Right lung (tissue), 2 donors: ENCODE measurements at regions not wholly inside any gene's neighbourhood (a gene's known extent, or its start where the extent isn't known, plus 50 kb on each side); places are given as distances from the start of the nearest gene placed in this dataset.
"Not testable (repeated sequence)": the region's sequence is repeated elsewhere in the genome, so short reads cannot be mapped to it uniquely, and the experiment has no call there.

Source experiments
- DNase-seq, 2 donors: peaks; one replicate each; pipeline ENCODE4 v3.0.0-alpha.2; 2013

DNA sequence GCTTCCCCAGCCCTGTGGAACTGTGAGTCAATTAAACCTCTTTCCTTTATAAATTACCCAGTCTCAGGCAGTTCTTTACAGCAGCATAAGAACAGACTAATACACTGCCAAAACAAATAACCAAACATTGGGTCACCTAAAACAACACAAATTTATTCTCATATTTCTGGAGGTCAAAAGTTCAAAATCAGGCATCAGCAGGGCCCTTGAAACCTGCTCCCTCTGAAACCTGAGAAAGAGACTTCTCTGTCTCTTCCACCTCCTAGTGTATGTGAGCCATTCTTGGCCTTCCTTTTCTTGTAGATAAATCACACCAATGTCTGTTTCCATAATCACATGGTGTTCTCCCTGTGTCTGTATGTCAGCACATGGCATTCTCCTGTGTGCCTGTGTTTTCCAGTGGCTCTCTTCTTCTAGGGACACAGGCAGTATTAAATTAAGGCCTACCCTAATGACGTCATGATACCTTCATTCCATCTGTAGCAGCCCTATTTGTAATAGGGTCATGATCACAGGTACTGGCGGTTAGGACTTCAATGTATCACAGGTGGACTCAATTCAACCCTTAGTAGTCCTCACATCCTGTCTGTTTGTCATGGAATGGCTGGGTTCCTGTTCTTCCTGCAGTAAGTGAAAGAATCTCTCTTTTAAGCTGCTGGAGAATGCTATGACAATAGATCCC, 147.3 kb upstream of the CLNK start:
- no peak for DNase-seq

DNA sequence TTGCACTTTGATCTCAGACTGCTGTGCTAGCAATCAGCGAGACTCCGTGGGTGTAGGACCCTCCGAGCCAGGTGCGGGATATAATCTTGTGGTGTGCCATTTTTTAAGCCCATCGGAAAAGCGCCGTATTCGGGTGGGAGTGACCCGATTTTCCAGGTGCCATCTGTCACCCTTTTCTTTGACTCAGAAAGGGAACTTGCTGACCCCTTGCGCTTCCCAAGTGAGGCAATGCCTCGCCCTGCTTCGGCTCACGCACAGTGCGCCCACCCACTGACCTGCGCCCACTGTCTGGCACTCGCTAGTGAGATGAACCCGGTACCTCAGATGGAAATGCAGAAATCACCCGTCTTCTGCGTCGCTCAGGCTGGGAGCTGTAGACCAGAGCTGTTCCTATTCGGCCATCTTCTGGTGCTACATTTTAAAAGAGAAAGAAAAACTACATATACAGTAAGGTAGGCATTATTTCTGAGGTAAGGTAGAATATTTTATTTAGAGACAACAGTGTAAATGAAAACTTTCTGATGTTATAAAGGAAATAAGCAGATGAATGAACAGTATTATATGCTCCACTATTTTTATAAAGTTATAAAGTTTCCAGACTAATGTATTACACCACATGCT, 144.5 kb upstream of the CLNK start:
- DNase-seq = not testable (repeated sequence)

DNA sequence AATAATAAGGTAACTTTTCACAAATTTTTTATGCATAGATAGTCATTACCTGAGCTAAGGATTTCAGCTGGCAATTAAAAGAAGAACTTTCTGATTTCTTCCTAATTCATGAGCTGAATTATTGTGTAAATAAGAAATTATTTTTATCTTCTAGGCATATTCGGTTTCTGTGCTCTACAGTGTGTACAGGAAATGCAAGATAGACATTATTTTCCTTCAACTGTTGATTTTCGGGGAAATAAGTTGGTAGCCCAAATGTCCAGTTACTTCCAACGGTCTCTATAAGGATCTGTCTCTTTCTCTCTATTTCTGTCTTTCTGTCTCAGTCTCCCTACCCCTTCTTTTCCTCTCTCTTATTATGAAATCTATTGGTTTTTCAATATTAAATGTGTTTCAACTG, 137.3 kb upstream of the CLNK start:
- no peak for DNase-seq

DNA sequence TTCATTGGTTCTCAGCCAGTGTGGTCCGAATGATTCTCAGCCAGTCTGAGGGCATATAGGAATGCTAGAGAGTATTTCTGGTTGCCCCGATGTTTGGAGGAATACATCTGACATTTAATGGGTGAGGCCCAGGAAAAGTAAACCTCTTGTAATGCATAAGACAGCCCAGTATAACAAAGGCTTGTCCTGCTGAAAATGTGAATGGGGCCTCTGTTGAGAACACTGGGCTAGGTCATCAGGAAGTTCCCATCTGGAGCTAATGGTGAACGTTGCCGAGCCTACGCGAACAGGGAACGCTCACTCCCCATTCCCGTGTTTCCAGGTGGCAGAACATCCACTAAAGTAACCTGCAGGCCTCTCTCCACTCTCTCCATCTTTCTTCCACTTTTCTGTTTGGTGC, 132.0 kb upstream of the CLNK start:
- no peak for DNase-seq

DNA sequence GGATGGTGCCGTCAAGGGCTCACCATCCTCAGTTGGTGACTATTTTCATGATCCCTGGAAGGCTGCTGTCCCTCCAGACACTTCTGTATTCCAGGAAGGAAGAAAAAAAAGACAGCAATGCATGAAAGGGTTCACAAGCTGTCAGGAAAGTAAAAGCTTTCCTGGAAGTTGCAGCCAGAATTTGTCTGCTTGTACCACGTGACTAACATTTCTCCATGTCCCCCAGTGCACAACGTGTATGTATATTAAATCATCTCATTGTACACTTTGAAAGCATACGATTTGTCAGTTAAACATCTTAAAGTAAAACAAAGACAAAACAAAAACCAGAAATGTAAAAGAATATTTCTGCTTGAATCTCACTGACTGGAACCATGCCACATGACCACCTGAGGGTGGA, 127.4 kb upstream of the CLNK start:
- no peak for DNase-seq

DNA sequence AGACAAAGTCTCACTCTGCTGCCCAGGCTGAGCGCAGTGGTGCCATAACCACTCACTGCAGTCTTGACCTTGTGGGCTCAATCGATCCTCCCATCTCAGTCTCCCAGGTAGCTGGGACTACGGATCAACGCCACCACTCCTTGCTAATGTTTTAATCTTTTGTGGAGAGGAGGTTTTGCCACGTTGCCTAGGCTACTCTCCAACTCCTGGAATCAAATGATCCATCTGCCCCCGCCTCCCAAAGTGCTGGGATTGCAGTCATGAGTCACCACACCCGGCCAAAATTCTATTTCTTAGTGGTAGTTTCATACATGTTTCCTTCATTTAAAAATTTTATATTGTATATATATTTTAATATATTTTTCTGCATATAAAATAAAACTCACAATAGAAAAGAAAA, 125.8 kb upstream of the CLNK start:
- no peak for DNase-seq

DNA sequence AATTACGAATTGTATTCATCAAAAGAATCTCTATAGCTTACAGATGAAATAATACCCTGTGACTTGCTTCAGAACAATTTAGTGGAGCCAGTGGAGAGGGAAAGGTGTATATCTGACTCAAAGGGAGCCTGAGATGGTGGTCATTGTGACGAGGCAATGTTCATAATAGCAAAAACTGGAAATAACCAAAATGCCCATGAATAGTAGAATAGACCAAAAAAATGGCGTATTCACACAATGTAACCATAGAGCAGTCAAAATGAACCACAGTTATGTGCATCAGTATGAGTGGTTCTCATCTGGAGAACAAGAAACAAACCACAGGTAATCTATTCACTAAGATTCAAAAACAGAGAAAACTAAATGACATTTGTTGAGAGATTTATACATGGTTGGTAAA, 125.3 kb upstream of the CLNK start:
- no peak for DNase-seq

DNA sequence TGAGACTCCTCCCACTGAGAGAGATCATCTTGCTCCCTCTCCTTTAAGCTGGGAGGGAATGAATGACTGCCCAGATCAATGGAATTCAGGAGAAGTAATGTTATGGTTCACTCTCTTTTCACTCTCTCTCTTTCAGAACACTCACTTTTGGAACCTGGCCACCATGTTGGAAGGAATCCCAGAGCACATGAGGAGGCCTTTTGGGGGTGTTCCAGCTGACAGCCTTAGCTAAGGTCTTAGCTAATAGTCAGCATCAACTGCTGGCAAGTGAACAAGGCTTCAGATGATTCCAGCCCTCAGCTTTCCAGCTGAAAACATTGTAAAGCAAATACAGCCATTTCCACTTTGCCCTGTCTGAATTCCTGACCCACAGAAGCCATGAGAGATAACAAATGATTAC, 124.0 kb upstream of the CLNK start:
- DNase-seq = peak; percentile 1 to 13

DNA sequence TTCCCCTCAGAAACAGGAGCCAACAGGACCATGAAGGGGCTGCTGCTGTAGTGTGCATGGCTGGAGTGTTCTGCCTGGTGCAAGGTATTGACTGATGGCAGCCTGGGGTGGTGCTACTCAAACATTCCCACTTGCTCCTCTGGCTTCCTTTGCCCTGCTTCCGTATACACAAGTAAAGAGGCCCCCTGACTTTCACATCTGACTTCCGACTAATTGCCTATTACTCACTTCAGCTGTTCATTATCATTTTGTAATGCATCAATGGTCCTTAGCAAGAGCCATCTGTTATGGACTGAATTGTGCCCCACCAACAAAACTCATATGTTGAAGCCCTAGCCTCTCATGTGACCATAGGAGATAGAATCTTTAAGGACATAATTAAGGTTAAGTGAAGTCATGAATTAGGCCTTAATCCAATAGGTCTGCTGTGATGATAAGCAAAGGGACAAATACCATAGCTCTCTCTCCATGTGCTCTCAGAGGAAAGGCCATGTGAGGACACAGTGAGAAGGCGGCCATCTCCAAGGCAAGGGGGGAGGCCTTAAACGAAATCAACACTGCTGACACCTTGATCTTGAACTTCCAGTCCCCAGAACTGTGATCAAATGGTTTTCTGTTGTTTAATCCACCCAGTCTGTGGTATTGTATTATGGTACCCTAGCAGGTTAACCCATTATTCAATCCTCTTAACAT, 122.5 kb upstream of the CLNK start:
- DNase-seq = no peak

DNA sequence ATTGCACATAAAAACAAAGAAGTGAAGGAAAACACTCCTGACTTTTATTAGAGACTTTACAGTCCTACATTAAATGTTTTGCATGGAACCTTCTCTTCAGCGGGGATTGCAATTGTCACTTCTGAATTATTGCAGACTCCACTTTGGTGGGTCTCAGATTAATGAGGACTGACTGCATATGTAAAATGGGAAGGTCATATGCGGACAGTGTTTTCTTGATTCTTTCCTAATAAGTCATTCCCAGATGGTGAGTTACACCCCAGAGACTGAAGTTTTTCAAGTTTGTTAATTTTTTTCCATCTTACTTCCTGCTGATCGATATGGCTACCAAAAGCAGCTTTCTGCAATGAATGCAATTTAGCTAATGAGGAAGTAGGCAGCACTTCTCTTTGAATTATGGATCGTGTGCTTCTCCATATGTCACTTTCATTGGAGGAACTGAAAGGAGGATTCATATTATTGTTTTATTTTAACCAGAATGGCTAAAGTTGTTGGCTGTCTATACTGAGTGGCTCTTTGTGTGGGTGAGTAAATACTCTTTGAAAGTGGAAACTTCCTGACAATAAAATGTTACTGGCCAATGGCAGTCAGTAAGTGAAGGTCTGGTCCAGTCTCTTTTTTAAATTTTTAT, 119.3 kb upstream of the CLNK start:
- no peak for DNase-seq

DNA sequence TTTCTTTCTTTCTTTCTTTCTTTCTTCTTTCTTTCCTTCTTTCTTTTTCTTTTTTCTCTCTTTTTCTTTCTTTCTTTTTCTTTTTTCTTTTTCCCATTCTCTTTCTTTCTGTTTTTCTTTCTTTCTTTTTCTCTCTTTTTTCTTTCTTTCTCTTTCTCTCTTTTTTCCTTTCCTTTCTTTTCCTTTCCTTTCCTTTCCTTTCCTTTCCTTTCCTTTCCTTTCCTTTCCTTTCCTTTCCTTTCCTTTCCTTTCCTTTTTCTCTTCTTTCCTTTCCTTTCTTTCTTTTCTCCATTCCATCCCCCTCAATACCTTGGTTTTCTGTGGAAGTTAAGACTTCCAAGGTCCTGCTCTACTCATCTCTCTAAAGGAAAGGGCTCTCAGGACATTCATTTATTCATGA, 102.8 kb upstream of the CLNK start:
- no peak for DNase-seq

DNA sequence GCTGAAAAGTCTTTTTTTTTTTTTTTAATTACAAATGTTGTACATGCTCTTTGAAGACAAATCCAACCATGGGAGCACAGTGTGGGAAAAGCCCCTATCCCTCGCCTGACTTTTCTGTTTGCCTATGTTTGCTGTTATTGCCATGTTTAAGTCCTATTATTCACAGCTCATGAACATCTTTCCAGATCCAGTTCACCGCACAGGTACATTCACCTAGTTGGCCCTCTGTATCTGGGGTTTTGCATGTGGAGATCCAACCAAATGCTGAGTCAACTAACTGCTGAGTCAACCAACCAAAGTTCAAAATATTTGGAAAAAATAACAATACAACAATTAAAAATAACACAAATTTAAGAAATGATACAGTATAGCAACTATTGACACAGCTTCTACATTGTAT, 100.1 kb upstream of the CLNK start:
- DNase-seq = no peak

DNA sequence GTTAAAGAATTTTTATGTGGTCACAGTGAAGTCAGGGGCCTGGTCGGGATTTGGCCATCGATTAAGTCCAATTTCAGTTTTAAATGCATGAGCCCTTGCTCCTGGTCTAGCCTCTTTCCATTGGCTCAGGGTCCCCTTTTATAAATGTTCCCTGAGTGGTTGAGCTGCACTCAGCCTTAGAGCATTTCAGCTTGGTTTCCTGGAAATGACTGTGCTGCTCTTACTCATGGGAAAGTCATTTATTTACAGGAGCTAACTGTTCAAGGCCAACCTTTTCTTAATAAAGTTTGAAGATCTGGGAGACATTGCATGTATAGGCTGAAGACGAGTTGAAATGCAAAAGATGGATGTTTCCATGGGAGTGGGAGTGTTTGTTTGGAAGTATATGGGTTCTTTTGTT, 98.8 kb upstream of the CLNK start:
- DNase-seq = no peak

DNA sequence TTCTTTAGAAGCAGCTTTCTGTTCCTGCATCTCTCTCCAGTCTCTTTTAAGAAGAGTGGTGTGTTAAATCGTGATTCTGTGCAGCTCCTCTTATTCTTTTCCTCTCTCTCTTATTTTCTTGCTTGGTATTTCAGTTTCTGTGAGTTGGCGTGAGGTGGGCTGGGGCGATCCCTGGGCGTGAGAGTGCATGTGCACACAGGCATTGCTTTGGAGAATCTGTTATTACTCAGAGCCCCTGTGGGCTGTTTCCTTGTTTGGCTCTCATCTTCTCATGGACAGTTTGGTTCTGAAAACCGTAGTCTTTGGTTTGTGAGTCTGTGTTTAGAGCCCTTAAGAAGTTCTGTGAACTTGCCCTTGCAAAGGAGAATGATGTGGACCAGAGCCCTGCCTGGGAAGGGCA, 97.2 kb upstream of the CLNK start:
- no peak for DNase-seq

DNA sequence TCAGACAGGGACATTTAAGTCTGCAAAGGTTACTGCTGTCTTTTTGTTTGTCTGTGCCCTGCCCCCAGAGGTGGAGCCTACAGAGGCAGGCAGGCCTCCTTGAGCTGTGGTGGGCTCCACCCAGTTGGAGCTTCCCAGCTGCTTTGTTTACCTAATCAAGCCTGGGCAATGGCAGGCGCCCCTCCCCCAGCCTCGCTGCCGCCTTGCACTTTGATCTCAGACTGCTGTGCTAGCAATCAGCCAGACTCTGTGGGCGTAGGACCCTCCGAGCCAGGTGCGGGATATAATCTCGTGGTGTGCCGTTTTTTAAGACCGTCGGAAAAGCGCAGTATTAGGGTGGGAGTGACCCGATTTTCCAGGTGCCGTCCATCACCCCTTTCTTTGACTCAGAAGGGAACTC, 96.2 kb upstream of the CLNK start:
- not testable (repeated sequence) for DNase-seq

DNA sequence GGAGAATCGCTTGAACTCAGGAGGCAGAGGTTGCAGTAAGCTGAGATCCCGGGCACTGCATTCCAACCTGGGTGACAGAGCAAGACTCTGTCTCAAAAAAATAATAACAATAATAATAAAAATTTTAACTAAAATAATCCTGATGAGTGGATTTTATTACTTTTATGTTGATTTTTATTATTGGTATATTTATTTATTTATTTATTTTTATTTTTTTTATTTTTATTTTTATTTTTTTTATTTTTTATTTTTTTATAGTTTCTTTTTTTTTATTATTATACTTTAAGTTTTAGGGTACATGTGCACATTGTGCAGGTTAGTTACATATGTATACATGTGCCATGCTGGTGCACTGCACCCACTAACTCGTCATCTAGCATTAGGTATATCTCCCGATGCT, 90.6 kb upstream of the CLNK start:
- DNase-seq = not testable (repeated sequence)

DNA sequence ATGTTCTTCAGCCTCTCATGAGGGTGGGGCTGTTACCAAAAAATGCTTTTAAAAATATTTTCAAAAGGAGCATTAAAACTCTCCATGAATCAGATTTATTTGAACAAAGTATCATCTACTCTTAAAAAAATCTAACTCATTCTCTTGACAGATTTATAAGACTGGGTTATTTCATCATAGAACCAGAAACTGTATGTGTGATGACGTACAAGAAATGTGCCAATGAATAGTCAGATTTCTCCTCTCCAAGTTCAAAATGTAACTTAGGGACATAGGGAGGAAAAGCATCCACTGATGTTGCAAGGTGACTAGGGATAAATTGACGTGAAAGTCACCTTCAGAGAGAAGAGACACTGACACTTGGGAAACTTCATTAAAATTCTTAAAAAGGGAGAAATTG, 89.1 kb upstream of the CLNK start:
- DNase-seq = no peak

DNA sequence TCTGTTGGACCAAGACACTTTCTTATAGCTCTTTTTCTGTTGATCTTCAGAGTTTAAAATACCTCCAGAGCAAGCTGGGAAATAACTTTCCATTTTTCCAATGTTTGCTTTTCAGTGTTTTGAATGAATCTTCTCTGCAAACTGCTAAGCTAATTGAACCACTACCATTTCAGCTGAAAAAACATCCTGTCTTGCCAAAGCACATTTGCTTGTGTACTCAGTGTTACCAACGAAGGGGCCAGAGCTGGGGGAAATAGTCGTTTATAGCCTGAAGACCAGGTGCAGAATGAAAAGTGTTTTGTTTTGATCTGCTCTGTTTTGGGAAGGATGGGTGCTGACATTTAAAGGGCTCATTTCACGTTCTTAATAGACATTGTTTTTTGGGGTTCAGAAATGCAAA, 88.4 kb upstream of the CLNK start:
- DNase-seq = no peak

DNA sequence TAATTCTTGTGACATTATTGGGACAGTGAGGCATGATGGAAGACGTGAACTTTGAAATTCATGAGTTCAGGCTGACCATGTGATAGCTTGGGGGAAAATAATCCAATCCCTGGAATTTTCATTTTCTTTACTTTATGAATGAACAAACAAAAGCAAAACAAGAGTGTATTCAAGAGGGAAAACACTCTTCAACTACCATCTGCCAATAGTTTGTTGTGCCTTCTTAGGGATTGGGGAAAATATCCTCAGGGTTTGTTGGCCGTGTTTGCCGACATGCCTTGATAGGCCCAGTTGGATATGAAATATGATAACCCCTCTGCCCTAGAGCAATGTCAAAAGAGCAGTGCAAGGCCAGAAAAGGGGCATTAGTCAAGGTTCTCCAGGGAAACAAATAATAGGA, 80.8 kb upstream of the CLNK start:
- no peak for DNase-seq

DNA sequence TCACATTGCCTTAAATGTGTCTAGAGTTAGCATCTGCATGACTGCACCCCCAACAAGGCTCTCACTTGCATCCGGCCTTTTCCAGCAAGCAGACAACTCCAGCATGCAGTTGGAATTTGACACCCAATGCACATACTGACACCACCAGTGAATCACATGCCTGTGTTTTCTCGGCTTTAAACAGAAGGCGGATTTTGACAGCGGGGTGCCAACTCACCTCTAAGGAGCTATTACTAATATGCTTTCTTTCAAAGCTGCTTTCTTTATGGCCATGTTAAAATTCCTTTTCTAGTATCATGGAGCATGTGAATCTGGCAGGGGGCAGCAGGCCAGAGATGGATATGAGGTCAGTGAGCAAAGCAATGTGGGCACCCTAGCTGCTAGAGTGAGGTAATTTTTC, 78.0 kb upstream of the CLNK start:
- no peak for DNase-seq

DNA sequence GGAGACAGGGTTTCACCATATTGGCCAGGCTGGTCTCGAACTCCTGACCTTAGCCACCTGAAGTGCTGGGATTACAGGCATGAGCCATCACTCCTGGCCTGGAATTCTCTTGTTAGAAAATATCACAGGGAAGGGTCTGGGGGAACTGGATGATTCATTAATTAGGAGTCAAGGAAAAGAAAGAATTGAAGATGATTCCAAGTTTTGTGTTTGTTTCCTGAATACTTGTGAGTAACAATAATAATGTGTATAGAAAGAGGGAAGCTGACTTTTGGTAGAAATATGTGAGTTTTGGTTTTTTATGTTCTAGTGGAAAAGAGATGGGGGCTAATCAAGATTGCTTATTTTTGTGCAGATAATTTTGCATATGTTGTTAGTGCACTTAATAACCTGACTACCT, 77.3 kb upstream of the CLNK start:
- no peak for DNase-seq

DNA sequence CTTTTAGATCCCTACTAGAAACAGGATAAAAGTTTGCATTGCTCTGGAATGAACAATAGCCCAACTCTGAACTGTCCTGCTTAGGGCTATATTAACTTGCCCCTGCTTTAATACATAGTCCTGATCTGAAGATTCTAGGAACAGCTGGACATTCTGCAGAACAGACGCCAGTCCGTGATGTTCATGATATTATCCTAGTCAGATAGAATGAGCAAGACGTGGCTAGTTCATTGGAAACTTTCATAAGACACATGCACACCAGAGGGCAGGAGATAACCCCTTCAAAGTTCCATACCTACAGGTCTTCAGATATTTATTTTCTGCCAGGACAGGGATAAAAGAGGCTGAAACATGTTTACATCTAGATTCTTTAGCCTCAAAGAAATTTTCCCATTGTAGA, 75.5 kb upstream of the CLNK start:
- no peak for DNase-seq

DNA sequence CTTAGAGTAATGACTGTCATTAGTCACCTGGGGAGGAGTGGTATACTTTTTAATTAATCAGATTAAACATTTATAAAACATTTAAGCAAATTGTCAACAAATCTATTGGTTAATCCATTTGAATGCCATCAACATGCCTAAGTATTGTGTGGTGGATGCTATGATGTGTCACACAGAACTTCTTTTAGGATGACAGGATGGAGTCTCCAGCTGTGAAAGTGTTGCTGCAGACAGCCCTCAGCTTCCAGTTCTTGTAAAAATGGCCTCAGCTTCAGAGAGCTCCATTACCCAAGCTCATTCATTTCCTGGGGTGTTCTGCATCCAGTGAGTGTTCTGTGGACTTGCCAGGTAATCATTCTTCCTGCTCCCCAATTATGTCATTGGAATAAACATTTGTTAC, 74.3 kb upstream of the CLNK start:
- DNase-seq = no peak
